Activated naive CD4-positive, alpha-beta T cell treated with anti-CD3 and anti-CD28 coated beads, Interleukin-2, amount 50 U/mL, for 72 hours (primary cell): ENCODE measurements at regions not wholly inside any gene's neighbourhood (a gene's known extent, or its start where the extent isn't known, plus 50 kb on each side); places are given as distances from the start of the nearest gene placed in this dataset.

Experiments used
- ATAC-seq, 2 donors: fragments of 150-1000 bp; cut with Tn5 transposase; 2 replicates each; pipeline ENCODE4 v1.10.0; 2021; ENCODE audit warnings: mild to moderate bottlenecking in 2 of 2, moderate library complexity in 2 of 2
- DNase-seq, 2 donors: peaks; one replicate each; pipeline ENCODE4 v3.0.0; 2021 to 2022; ENCODE audit warnings: low spot score in 2 of 2
- H3K27ac Mint-ChIP-seq, 2 donors: one replicate each; pipeline ENCODE4 v1.8.0; 2022; ENCODE audit warnings: mild to moderate bottlenecking in 2 of 2, mixed read lengths in 2 of 2
- H3K36me3 Mint-ChIP-seq, 2 donors: one replicate each; pipeline ENCODE4 v1.8.0; 2022; ENCODE audit warnings: mixed read lengths in 2 of 2
- H3K9me3 Mint-ChIP-seq, 2 donors: one replicate each; pipeline ENCODE4 v1.8.0; 2022; ENCODE audit warnings: mixed read lengths in 2 of 2

- no peak overlapping the region for H3K27ac Mint-ChIP-seq
- H3K36me3 Mint-ChIP-seq, result no peaks in the 10 kb centered on the region
- no peaks in the 10 kb centered on the region for H3K9me3 Mint-ChIP-seq
- DNase-seq, result no peak
- no peak for ATAC-seq
Observed at GRCh38 chr15:69543681-69544364, 91.2 kb downstream of the RPLP1 start.

- DNase-seq (no peak), ATAC-seq (no peak)
- Mint-ChIP-seq H3K36me3 (no peaks in the 10 kb centered on the region), H3K9me3 (no peaks in the 10 kb centered on the region), H3K27ac (no peak overlapping the region)
Observed at GRCh38 chr15:69544365-69545113, 91.9 kb downstream of the RPLP1 start.

GRCh38 chr15:69546182-69546581 lies 93.6 kb downstream of the RPLP1 start:
- ATAC-seq (no peak), DNase-seq (no peak)
- H3K36me3 Mint-ChIP-seq, result peaks cover 7% of the 10 kb centered on the region in 2 donors
- peaks cover 5 to 6% of the 10 kb centered on the region in 2 donors for H3K9me3 Mint-ChIP-seq
- H3K27ac Mint-ChIP-seq, result no peak overlapping the region

- no peak for ATAC-seq
- no peak overlapping the region for H3K27ac Mint-ChIP-seq
- no peak for DNase-seq
- H3K36me3 Mint-ChIP-seq, result peaks cover 20 to 22% of the 10 kb centered on the region in 2 donors
- peaks cover 16 to 18% of the 10 kb centered on the region in 2 donors for H3K9me3 Mint-ChIP-seq
Observed at GRCh38 chr15:69548395-69549180, 96.0 kb downstream of the RPLP1 start.

DNA sequence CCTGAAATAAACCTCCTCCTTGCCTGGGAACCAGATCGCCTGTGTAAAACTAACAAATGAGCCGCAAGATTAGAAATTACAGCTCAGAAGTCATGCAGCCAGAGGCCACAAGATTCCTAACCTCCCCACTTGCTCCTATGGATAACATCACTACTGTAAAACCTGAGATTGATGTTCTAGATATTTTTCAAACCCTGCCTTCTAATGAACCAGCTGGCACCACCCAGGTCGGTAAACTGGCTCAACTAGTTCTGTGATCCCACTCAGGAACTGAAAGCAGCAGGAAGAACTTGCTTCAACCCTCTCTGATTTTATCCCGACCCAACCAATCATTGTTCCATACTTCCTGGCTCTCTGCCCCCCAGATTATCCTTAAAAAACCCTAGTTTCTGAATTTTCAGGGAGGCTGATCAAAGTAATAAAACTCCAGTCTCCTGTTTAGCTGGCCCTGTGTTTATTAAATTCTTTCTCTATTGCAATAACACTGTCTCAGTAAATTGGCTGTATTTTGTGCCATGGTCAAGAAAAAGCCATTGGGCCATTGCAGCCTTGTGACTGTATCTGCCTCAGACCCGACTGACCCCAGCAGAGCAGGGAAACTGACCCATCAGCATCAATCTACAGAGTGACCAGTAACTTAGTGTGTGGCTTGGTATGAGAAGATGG lies 98.9 kb downstream of the RPLP1 start:
- Mint-ChIP-seq H3K9me3 (peaks cover 16 to 18% of the 10 kb centered on the region in 2 donors), H3K36me3 (peaks cover 20 to 22% of the 10 kb centered on the region in 2 donors), H3K27ac (no peak overlapping the region)
- ATAC-seq (no peak), DNase-seq (no peak)

DNA sequence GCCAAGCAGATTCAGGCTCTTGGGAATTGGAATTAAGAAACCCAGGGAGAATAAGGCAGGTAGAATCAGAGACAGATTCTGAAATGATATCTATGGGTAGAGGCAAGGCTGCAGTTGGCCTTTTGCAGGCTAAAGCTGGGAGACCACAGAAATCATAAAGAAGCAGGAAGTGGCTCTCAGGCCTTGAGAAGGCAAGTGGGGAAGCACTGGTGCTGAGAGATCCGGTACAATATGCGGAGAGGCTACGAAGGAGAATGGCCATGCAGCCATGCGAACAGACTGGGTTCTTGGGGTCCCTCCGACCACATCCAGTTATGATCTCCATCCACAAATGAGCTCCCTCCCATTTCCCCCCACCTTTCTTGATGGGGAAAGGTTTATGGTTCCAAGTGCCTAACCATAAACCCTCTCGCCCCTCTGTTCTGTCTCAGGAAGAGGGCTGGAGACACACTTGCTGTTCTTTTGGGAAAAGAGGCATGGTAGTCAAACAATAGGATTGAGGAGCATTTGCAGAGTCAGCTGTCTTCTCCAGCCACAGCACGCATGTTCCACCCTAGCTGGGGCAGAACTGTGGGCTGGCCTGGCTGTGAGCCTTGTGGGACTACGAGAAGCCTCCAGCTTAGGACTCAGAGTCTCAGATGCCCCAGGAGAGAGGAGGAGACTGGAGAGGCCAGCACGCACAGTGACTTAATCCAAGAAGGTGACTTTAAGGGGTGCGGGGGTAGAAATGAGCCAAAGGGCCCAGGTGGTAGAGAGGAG lies 99.6 kb downstream of the RPLP1 start:
- DNase-seq, result no peak
- Mint-ChIP-seq H3K9me3 (peaks cover 16 to 18% of the 10 kb centered on the region in 2 donors), H3K27ac (no peak overlapping the region)

DNA sequence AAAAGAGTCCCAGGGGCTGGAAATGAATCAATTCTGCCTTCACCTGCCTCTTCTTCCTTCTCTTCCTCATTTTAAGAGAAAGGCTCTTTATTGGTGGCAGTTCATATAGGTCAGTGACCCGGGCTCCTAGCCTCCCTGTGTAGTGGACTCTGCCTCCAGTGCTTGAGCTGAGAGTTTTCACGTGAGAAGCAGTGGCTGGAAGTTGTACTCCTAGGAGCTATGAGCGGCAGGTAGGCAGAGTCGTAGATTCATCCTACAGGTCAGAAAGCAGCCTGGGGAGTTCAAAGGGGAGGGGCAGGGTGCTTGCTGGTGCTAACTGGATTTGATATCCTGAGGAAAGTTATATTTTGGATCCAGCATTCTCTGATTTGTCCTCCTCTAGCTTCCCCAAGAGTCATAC lies 101.1 kb downstream of the RPLP1 start:
- peaks cover 16 to 18% of the 10 kb centered on the region in 2 donors for H3K9me3 Mint-ChIP-seq
- DNase-seq (no peak), ATAC-seq (no peak)
- no peak overlapping the region for H3K27ac Mint-ChIP-seq
- H3K36me3 Mint-ChIP-seq, result peaks cover 20 to 22% of the 10 kb centered on the region in 2 donors

More for the DNA sequence above, 99.6 kb downstream of the RPLP1 start:
- no peak for ATAC-seq
- peaks cover 20 to 22% of the 10 kb centered on the region in 2 donors for H3K36me3 Mint-ChIP-seq

DNA sequence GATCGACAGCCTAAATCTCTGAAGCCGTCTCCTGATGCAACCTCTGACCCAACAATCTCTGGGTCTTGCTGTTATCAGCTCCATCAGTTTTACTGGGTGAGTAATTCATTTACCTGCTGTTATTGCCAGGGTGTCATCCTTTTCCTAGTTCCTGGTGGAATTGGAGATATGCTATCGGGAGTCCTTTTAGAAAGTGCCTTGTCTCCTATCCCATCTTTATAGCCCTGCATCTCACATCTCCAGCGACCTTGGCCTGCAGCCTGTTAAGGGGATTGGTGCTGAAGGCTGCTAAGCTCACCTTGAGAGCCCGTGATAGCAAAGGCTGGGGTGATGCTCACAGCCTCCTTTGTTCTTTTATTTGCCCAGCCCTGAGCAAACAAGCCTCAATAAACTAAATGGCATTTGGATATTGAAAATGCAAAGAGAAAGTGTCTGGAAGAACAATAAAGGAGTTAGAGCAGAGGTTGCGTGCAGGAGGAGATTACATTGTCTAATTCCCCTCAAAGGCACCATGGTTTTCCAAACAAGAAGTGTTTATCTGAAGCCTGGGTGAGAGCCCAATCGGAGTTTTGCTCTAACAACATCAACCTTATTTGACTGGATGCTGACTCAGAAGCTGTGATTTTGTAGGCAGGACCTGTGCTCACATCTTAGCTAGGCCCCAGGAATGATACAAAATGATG lies 101.8 kb downstream of the RPLP1 start:
- ATAC-seq (no peak), DNase-seq (no peak)
- peaks cover 16 to 18% of the 10 kb centered on the region in 2 donors for H3K9me3 Mint-ChIP-seq
- no peak overlapping the region for H3K27ac Mint-ChIP-seq
- peaks cover 20 to 22% of the 10 kb centered on the region in 2 donors for H3K36me3 Mint-ChIP-seq

GRCh38 chr15:69555080-69555479 lies 102.5 kb downstream of the RPLP1 start:
- Mint-ChIP-seq H3K9me3 (peaks cover 16 to 18% of the 10 kb centered on the region in 2 donors), H3K36me3 (peaks cover 20 to 22% of the 10 kb centered on the region in 2 donors), H3K27ac (no peak overlapping the region)
- ATAC-seq (no peak), DNase-seq (no peak)

DNA sequence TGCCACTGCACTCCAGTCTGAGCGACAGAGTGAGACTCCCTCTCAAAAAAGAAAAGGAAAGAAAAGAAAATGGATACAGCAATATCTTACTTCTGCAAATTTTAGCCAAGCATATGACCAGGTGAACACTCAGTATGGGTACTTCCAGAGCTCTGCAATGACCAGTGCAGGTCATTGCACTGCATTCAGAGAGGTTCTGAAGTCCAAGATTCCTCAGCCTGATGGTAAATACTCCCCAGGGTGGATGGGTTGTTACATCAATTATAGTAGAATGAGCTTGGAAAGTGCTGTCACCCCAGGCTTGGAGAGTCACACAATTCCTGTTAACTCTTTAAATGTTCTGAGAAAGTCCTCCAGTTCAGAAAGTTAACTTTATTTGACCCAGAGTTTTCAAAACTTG lies 103.7 kb downstream of the RPLP1 start:
- DNase-seq (no peak), ATAC-seq (no peak)
- H3K27ac Mint-ChIP-seq, result no peak overlapping the region
- H3K9me3 Mint-ChIP-seq, result peaks cover 8 to 11% of the 10 kb centered on the region in 2 donors
- H3K36me3 Mint-ChIP-seq, result peaks cover 12 to 13% of the 10 kb centered on the region in 2 donors

GRCh38 chr15:69557020-69557706 lies 104.5 kb downstream of the RPLP1 start:
- no peak for DNase-seq
- no peak for ATAC-seq
- Mint-ChIP-seq H3K9me3 (peaks cover 0 to 4% of the 10 kb centered on the region in 2 donors), H3K36me3 (peaks cover 3 to 4% of the 10 kb centered on the region in 2 donors), H3K27ac (no peak overlapping the region)

- ATAC-seq (no peak), DNase-seq (no peak)
- Mint-ChIP-seq H3K36me3 (no peaks in the 10 kb centered on the region), H3K27ac (no peak overlapping the region), H3K9me3 (no peaks in the 10 kb centered on the region)
Observed at GRCh38 chr15:69557707-69558409, 105.2 kb downstream of the RPLP1 start.

GRCh38 chr15:69559440-69560190 lies 107.0 kb downstream of the RPLP1 start:
- Mint-ChIP-seq H3K9me3 (no peaks in the 10 kb centered on the region), H3K36me3 (no peaks in the 10 kb centered on the region), H3K27ac (no peak overlapping the region)
- ATAC-seq (peak; percentile 44 to 78), DNase-seq (no peak)
